NCI-H748 treated with DMSO at 0.1 percent for 48 hours (cell line): ENCODE measurements at regions not wholly inside any gene's neighbourhood (a gene's known extent, or its start where the extent isn't known, plus 50 kb on each side); places are given as distances from the start of the nearest gene placed in this dataset.

ENCODE experiments used
- DNase-seq: peaks from one replicate; lab custom pipeline; 2025; lab: John Stamatoyannopoulos, UW

- no peak for DNase-seq
Measured at GRCh38 chr5:59959330-59959729, 65.8 kb upstream of the PDE4D start.

GRCh38 chr5:59956130-59956783 lies 62.7 kb upstream of the PDE4D start:
- no peak for DNase-seq

DNA sequence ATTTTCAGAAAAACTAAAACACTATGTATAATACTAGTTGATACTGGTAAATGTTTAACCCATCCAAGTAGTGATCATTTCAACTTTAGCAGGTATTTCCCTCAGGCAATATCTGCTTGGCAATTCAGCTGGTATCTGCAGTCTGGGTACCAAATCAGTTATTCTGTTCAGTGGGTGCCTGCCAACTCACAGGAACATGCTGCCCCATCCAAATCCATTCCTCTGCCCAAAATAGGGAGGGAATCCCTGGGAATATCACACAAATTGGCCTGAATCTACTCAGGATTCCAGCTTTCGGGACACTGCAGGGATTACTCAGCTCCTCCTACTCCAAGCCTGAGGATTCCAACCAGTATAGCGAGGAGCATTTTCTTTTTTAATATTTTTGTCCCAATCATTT lies 61.7 kb upstream of the PDE4D start:
- DNase-seq: no peak

- DNase-seq: no peak
Measured at GRCh38 chr5:59943452-59944113, 50.1 kb upstream of the PDE4D start.
